Bronchial epithelial cell (primary cell): ENCODE measurements at regions not wholly inside any gene's neighbourhood (a gene's known extent, or its start where the extent isn't known, plus 50 kb on each side); places are given as distances from the start of the nearest gene placed in this dataset.

Source experiments
- DNase-seq: peaks from one replicate; pipeline ENCODE4 v3.0.0-alpha.2; 2010; ENCODE audit warnings: low read depth
- FAIRE-seq: peaks from 2 replicates; lab custom pipeline; 2011; peaks lifted over from hg19 to GRCh38; lab: Jason Lieb, UNC
- H3K27me3 ChIP-seq: 2 replicates; pipeline ENCODE4 v1.5.1; 2011; ENCODE audit warnings: low read length; ENCODE audit not compliant: control insufficient read depth, insufficient read depth
- H3K36me3 ChIP-seq: 2 replicates; pipeline ENCODE4 v1.5.1; 2011; ENCODE audit warnings: low read length; ENCODE audit not compliant: control insufficient read depth, insufficient read depth
- H3K4me3 ChIP-seq: 2 replicates; pipeline ENCODE4 v1.5.1; 2011; ENCODE audit warnings: mild to moderate bottlenecking, low read depth, low read length, control low read depth
- CTCF ChIP-seq: IDR thresholded peaks from 2 replicates; pipeline ENCODE4 v1.5.1; 2011; ENCODE audit warnings: mild to moderate bottlenecking, moderate library complexity, low read length, control low read depth, inconsistent platforms; ENCODE audit not compliant: insufficient read depth, severe bottlenecking

GRCh38 chr16:9528511-9529079, 437.2 kb downstream of the HAPSTR1 start:
- no peaks in the 10 kb centered on the region for H3K27me3 ChIP-seq
- no peak overlapping the region for H3K4me3 ChIP-seq
- no peak for TF ChIP-seq CTCF
- FAIRE-seq: no peak
- H3K36me3 ChIP-seq: no peaks in the 10 kb centered on the region
- DNase-seq: no peak

GRCh38 chr16:9533042-9533441, 441.6 kb downstream of the HAPSTR1 start:
- no peak for FAIRE-seq
- no peak for TF ChIP-seq CTCF

GRCh38 chr16:9534759-9535158, 443.3 kb downstream of the HAPSTR1 start:
- no peak overlapping the region for H3K4me3 ChIP-seq
- H3K36me3 ChIP-seq: no peaks in the 10 kb centered on the region
- H3K27me3 ChIP-seq: no peaks in the 10 kb centered on the region
- FAIRE-seq (no peak), DNase-seq (no peak)
- no peak for TF ChIP-seq CTCF

More at GRCh38 chr16:9533042-9533441, 441.6 kb downstream of the HAPSTR1 start:
- no peak overlapping the region for H3K4me3 ChIP-seq
- no peak for DNase-seq
- H3K27me3 ChIP-seq: no peaks in the 10 kb centered on the region
- H3K36me3 ChIP-seq: no peaks in the 10 kb centered on the region

GRCh38 chr16:9536905-9537304, 445.5 kb downstream of the HAPSTR1 start:
- Histone ChIP-seq H3K4me3 (no peak overlapping the region), H3K36me3 (no peaks in the 10 kb centered on the region), H3K27me3 (no peaks in the 10 kb centered on the region)
- TF ChIP-seq CTCF: no peak
- FAIRE-seq (no peak), DNase-seq (no peak)

GRCh38 chr16:9539346-9539745, 447.9 kb downstream of the HAPSTR1 start:
- no peaks in the 10 kb centered on the region for H3K27me3 ChIP-seq
- FAIRE-seq (no peak), DNase-seq (no peak)
- no peak overlapping the region for H3K4me3 ChIP-seq
- no peak for TF ChIP-seq CTCF
- H3K36me3 ChIP-seq: no peaks in the 10 kb centered on the region

- FAIRE-seq (no peak), DNase-seq (no peak)
- no peaks in the 10 kb centered on the region for H3K27me3 ChIP-seq
- no peaks in the 10 kb centered on the region for H3K36me3 ChIP-seq
- TF ChIP-seq CTCF: no peak
- H3K4me3 ChIP-seq: no peak overlapping the region
Observed at GRCh38 chr16:9541723-9542122, 450.3 kb downstream of the HAPSTR1 start.
